Left lung (tissue), 4 donors: ENCODE measurements at regions not wholly inside any gene's neighbourhood (a gene's known extent, or its start where the extent isn't known, plus 50 kb on each side); places are given as distances from the start of the nearest gene placed in this dataset.

Experiments
- ATAC-seq: fragments of 200-7000 bp; cut with Tn5 transposase; one replicate; pipeline ENCODE4 v1.9.1; 2020; ENCODE audit warnings: moderate library complexity
- DNase-seq, 4 donors: peaks; one replicate each; pipeline ENCODE4 v3.0.0-alpha.2; 2013 to 2020
- H3K27ac ChIP-seq, 2 donors: fragments of 200-600 bp; sonication (generic) in 1 of 2; one replicate each; pipeline versions ENCODE4 v1.5.0 to v1.8.0; 2020 to 2021
- H3K27me3 ChIP-seq, 2 donors: fragments of 200-600 bp; sonication (generic) in 1 of 2; one replicate each; pipeline versions ENCODE4 v1.5.0 to v1.8.0; 2020 to 2021
- H3K36me3 ChIP-seq, 2 donors: fragments of 200-600 bp; sonication (generic) in 1 of 2; one replicate each; pipeline versions ENCODE4 v1.5.0 to v1.8.0; 2020 to 2021
- H3K4me1 ChIP-seq, 2 donors: fragments of 200-600 bp; one replicate each; pipeline ENCODE4 v1.8.0; 2021
- H3K4me3 ChIP-seq, 2 donors: fragments of 200-600 bp; sonication (generic) in 1 of 2; one replicate each; pipeline versions ENCODE4 v1.5.0 to v1.8.0; 2020 to 2021; ENCODE audit warnings: mild to moderate bottlenecking in 1 of 2
- H3K9me3 ChIP-seq, 2 donors: fragments of 200-600 bp; sonication (generic) in 1 of 2; one replicate each; pipeline versions ENCODE4 v1.5.0 to v1.8.0; 2020 to 2021
- CTCF ChIP-seq, 2 donors: fragments of 200-600 bp; sonication (generic) in 1 of 2; IDR thresholded peaks; one replicate each; pipeline versions ENCODE4 v1.5.0 to v1.8.0; 2021; ENCODE audit warnings: antibody characterized with exemption in 2 of 2
- intact Hi-C, 2 donors: fragments of 100-400 bp; cut with DNase I; formaldehyde crosslinking; loops; one replicate each; pipeline versions ENCODE4 v1.11.2 to v1.14.2; 2022
- donor health status: DM: no; HTN: yes; CAD: no.
- donor health status: DM: no; HTN: no; CAD: no.

GRCh38 chr2:150609831-150610582 lies 122.5 kb upstream of the RND3 start:
- Histone ChIP-seq H3K27ac (no peak overlapping the region), H3K27me3 (no peaks in the 10 kb centered on the region), H3K9me3 (no peaks in the 10 kb centered on the region), H3K4me3 (no peak overlapping the region), H3K4me1 (no peaks in the 10 kb centered on the region), H3K36me3 (no peaks in the 10 kb centered on the region)
- ATAC-seq: no peak
- TF ChIP-seq CTCF (IDR thresholded peaks at IDR 0.05): no peak
- no peak for DNase-seq
- intact Hi-C loops: no loop called here

GRCh38 chr2:150608341-150608740 lies 120.9 kb upstream of the RND3 start:
- intact Hi-C loops: no loop called here

GRCh38 chr2:150607390-150607811 lies 119.9 kb upstream of the RND3 start:
- no peaks in the 10 kb centered on the region for H3K9me3 ChIP-seq
- no peak overlapping the region for H3K4me3 ChIP-seq
- intact Hi-C loops: no loop called here
- TF ChIP-seq CTCF (IDR thresholded peaks at IDR 0.05): no peak
- no peak overlapping the region for H3K27ac ChIP-seq
- H3K36me3 ChIP-seq: no peaks in the 10 kb centered on the region
- no peaks in the 10 kb centered on the region for H3K4me1 ChIP-seq
- no peak for ATAC-seq
- no peak for DNase-seq
- no peaks in the 10 kb centered on the region for H3K27me3 ChIP-seq

More at GRCh38 chr2:150608341-150608740, 120.9 kb upstream of the RND3 start:
- Histone ChIP-seq H3K4me3 (no peak overlapping the region), H3K27ac (no peak overlapping the region), H3K27me3 (no peaks in the 10 kb centered on the region), H3K4me1 (no peaks in the 10 kb centered on the region), H3K9me3 (no peaks in the 10 kb centered on the region), H3K36me3 (no peaks in the 10 kb centered on the region)
- TF ChIP-seq CTCF (IDR thresholded peaks at IDR 0.05): no peak
- no peak for DNase-seq
- ATAC-seq: no peak

- no peak for ATAC-seq
Measured at GRCh38 chr2:150606380-150607060, 119.1 kb upstream of the RND3 start.

More at GRCh38 chr2:150606380-150607060, 119.1 kb upstream of the RND3 start:
- no peak overlapping the region for H3K4me3 ChIP-seq
- no peak for DNase-seq
- H3K9me3 ChIP-seq: no peaks in the 10 kb centered on the region
- no peak for TF ChIP-seq CTCF (IDR thresholded peaks at IDR 0.05)
- intact Hi-C loops: no loop called here
- H3K36me3 ChIP-seq: no peaks in the 10 kb centered on the region
- H3K27ac ChIP-seq: no peak overlapping the region
- H3K27me3 ChIP-seq: no peaks in the 10 kb centered on the region
- no peaks in the 10 kb centered on the region for H3K4me1 ChIP-seq
